Left forelimb (tissue), 1 donor: ENCODE measurements at regions not wholly inside any gene's neighbourhood (a gene's known extent, or its start where the extent isn't known, plus 50 kb on each side); places are given as distances from the start of the nearest gene placed in this dataset.

Experiments used
- DNase-seq: peaks from one replicate; pipeline ENCODE4 v3.0.0-alpha.2; 2018; ENCODE audit warnings: low spot score

GRCh38 chr7:80977751-80978150 lies 58.9 kb upstream of the SEMA3C start:
- DNase-seq = no peak

- DNase-seq = no peak
These were observed 55.8 kb upstream of the SEMA3C start for GRCh38 chr7:80974396-80975358.

GRCh38 chr7:80971225-80971624 lies 52.4 kb upstream of the SEMA3C start:
- DNase-seq = no peak
